DMS153 treated with DMSO at 0.1 percent for 48 hours (cell line): ENCODE measurements at regions not wholly inside any gene's neighbourhood (a gene's known extent, or its start where the extent isn't known, plus 50 kb on each side); places are given as distances from the start of the nearest gene placed in this dataset.

Source experiments
- DNase-seq: peaks from one replicate; lab custom pipeline; 2025; ENCODE audit not compliant: unreplicated experiment; lab: John Stamatoyannopoulos, UW

DNA sequence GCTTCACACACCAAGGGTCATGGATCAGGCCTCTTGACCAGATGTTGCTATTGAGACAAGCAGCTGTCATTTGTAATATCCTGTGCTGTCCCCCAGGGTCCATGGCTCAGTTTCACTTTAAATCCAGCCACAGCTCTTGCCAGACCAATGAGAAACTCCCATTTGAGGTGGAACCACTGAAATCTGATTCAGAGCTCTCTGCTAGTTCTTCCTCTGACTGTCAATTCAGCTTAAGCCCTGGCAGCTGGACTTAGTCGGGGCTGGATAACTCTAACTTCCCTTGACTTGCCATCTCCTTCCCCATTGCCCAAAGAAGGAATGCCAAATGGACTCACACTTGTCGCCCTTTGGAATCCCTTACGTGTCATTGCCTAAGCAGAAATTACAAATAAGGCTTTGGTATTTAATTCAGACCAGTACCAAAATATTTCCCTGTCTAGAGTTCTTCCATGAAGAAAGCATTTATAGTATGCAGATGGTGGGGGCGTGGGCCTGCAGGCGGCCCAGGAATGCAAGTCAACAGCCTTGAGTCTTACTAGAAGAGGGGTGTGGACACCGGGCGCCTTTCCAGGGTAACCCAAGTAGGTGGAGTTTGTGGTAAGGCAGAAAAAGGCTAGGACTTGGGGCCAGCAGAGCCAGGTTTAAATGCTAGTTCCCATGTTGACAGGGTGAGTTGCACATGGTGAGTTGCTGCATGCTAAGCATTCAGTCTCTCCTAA is 96.9 kb upstream of the TMPO start:
- DNase-seq, result no peak

- no peak for DNase-seq
These were observed 96.2 kb upstream of the TMPO start for GRCh38 chr12:98419081-98419794.

DNA sequence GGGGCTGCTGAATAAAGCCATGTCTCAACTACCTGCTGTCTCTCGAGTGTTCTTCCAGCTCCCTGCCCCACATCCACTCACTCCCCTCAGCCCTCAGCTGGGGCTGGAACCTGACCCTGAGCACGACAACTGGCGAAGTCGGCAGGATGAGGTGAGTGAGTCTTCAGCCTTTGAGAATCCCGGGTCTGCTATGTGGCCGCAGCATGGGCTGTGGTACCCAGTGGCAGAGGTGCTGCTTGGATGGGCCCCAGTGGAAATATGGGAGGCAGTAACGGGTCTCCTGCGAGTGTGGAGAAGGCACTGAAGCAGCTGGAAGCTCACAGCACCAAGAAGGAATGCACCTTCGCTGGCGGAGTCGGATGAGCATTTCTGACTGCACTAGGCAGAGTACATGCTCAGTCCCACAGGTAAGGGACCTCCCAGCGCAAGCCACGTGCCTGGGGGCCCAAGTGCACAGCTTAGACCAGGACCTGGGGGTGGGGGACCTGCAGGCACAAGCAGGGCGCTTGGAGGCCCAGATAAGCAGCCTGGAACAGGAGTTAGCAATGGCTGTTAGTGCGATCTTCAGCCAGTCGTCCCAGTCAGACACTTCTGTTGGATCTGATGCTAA is 95.5 kb upstream of the TMPO start:
- DNase-seq, result no peak

DNA sequence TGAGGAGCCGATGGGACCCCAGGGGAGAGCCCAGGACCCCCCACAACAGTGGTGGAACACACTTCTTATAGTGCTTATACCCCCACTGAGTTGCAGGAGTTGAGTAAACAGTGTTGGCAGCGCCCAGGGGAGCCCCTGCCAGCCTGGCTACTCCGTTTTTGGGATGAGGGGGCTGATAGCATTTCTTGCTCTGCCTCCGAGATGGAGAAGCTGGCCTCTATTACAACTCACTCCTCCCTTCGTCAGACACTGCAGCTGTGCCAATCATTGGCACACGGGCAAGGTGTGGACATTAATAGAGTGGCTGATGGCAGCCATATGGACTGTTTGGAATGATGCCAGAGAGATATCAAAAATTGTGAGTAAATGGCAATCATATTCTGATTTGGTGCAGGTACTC is 94.9 kb upstream of the TMPO start:
- no peak for DNase-seq

DNA sequence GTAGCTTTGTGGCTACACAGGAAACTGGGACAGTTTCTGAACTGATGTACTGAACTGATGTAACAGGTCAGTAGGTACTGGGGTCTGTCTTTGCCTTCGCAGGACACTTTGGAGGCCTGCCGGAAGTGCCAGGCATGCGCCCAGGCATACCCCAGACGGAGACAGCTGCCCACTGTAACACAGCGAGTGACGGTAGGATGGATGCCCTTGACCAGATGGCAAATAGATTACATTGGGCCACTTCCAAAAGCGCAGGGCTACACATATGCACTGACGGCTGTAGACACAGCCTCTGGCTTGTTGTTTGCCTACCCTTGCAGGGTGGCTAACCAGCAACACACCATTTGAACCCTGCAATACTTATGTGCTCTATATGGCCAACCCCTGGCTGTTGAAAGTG is 94.1 kb upstream of the TMPO start:
- DNase-seq, result no peak

GRCh38 chr12:98422359-98422758 is 93.0 kb upstream of the TMPO start:
- DNase-seq, result no peak

- DNase-seq, result no peak
These were observed 92.6 kb upstream of the TMPO start for GRCh38 chr12:98422812-98423211.

DNA sequence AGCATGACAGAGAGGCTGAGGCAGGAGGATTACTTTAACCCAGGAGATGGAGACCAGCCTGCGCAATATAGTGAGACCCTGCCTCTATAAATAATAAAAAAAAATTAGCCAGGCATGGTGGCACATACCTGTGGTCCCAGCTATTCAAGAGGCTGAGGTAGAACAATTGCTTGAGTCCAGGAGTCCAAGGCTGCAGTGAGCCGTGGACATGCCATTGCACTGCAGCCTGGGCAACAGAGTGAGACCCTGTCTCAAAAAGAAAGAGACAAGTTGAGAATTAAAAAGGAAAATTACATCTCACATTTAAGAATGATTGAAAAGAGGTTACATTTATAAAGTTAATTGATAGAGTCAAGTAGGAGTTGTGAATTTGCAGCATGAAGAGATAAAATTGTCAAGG is 91.4 kb upstream of the TMPO start:
- no peak for DNase-seq

DNA sequence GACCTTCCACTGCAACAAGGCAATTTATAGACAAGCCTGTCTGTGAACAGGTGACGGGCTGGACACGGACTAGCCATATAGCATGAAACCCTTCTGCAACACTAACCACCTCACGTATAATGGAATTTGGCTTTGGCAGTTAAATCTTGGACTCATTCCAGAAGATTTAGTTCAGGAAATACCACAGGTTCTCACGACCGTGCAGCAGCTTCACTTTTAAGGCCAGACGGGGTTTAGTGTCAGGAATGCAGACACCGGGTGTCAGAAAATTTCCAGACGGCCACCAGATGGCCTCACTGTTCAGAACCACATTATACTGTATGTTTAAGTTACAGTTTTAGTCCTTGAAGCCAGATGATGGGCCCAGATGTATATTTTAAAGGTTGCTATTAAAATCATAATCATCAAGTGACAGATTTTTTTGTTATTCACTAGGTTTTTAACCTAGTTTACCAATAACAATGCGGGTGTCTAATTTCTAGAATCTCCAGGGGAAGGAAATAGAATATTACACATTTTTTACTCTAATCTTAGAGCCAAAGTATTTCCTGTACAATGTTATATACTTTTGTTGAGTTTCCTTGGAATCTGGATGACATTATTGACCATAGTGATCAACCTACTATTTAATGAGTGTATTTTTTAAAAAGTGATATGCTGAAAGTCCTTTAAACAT is 90.5 kb upstream of the TMPO start:
- peak; percentile 56 for DNase-seq

DNA sequence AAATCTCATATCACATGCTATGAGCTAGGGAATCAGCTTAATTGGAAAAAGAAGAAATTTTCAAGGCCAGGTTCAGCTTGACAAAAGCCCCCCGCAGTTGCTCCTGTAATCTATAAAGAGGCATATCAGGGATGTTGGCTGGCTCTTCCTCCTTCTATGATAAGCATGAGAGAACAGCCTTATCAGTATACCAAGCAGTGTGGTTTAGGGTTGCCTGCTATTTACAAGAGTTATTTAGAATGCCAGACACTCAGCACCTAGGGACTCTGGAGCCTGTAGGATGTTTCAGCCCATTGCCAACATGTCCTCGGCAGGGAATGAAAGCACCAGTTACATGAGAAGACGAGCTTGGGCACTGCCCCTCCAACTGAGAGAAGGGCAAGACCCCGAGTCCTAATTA is 89.5 kb upstream of the TMPO start:
- no peak for DNase-seq

GRCh38 chr12:98431089-98431488 is 84.3 kb upstream of the TMPO start:
- DNase-seq, result no peak

DNA sequence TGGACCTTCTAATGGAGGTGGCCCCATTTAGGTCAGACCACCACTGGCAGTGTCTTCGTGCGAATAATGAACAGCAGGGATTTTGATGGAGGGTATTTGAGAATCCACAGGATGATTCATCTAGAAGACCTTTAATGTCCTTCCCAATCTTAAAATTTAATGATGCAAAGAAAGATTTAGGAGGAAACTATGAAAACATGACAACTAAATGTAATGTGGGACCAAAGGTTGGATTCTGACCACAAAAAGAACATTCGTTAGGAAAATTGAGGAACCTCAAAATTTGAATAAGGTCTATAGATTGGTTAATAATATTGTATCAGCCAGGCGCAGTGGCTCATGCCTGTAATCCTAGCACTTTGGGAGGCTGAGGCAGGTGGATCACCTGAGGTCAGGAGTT is 78.2 kb upstream of the TMPO start:
- no peak for DNase-seq

DNA sequence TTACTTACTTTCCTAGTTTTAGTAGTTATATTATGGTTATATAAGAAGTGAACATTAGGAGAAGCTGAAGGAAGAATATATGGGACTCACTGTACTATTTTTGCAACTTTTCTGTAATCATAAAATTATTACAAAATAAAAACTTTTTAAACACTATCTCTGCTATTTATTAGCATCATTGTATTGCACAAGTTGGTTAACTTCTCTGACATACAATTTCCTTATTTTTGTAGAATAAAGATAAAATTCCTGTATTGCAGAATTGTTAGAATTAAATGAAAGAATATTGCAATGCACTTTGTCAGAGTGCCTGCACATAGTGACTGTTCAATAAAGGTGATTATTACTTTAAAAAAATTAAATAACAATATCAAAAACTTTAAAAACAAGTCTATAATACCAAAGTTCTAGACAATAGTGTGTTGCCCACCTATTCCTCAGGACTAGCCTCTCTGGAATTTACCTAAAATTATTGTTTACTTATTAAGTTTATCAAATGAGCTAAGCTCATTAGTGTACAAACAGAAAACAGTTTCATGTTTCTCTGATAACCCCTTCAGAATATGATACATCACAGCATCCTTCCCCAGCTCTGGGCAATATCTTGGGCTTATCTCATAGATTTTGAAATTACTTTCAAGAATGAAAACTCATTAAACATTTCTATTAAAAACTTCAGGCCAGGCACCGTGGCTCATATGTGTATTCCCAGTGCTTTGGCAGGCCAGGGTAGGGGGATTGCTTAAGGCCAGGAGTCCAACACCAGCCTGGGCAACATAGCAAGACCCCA is 77.4 kb upstream of the TMPO start:
- no peak for DNase-seq

DNA sequence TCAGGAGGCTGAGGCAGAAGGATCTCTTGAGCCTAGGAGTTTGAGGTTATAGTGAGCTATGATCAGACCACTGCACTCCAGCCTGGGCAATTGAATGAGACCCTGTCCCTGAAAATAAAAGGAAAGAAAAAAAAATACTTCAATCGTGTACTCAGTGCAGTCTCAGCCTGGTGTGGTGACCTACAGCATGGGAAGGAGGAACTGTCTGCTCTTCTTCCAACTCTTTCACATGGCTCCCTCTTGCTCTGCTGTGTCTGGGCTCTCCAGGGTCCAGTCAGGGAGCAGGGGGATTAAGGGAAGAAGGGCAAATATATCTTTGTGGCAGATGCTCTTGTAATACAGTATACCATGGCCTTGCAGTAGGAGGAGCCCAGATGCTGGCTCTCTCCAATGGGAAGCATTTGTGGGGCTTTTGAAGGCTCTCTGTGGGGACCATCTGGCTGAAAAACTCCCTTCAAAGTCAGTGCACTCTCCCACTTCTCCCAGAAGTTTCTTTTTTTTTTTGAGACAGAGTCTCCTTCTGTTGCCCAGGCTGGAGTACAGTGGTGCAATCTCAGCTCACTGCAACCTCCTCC is 76.6 kb upstream of the TMPO start:
- no peak for DNase-seq

- no peak for DNase-seq
These were observed 75.9 kb upstream of the TMPO start for GRCh38 chr12:98439471-98439951.

GRCh38 chr12:98439981-98440581 is 75.3 kb upstream of the TMPO start:
- no peak for DNase-seq

GRCh38 chr12:98446060-98446459 is 69.3 kb upstream of the TMPO start:
- DNase-seq, result no peak

- no peak for DNase-seq
These were observed 68.7 kb upstream of the TMPO start for GRCh38 chr12:98446682-98447081.

DNA sequence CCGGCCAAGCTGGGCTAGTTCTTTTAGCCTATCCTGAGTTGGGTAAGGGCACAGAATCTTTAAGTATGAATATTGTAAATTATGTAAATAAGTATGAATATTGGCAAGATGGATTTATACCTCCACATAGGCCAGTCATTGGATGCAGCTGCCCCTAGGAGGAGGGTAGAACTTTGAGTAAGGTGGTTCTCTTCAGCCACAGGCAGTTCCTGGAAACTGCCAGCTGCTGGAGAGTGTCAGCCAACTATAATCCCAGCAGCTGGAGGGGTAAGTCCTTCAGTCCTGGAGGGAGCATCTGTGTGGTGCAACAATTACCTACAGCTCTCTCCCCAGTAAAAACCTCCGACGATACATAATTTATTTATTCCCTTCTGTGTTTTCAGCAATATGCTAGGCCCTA is 65.8 kb upstream of the TMPO start:
- no peak for DNase-seq

GRCh38 chr12:98453070-98453469 is 62.3 kb upstream of the TMPO start:
- no peak for DNase-seq
